Embryonic facial prominence (tissue), 1 donor: ENCODE measurements at regions not wholly inside any gene's neighbourhood (a gene's known extent, or its start where the extent isn't known, plus 50 kb on each side); places are given as distances from the start of the nearest gene placed in this dataset.
A peak's percentile ranks its signal among the peaks of the same experiment; 100 is the strongest.

Source experiments
- DNase-seq: peaks from one replicate; pipeline ENCODE4 v3.0.0-alpha.2; 2016; ENCODE audit errors: extremely low spot score

- DNase-seq: no peak
Measured at GRCh38 chr9:106655966-106656365, 207.0 kb upstream of the ZNF462 start.

GRCh38 chr9:106657926-106658325 is 205.0 kb upstream of the ZNF462 start:
- no peak for DNase-seq

DNA sequence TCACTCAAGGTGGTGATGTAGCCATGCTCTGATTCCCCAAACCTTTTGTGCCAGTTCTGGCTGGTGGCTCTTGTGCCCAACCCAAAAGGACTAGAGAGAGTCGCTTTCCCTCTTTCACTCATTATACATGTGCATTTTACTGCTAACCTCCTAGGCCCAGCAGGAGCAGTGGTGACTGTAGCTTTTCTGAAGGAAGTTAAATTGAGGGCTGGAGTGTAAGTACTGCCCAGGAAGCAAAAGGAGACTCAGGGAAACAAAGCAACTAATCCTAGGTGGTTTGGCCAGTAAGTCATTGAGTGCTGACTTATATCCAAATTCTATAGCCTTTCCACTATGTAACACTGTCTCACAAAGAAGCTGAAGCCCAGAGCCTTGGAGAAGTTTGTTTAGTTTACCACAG is 194.4 kb upstream of the ZNF462 start:
- DNase-seq: no peak

GRCh38 chr9:106669835-106670234 is 193.1 kb upstream of the ZNF462 start:
- no peak for DNase-seq

DNA sequence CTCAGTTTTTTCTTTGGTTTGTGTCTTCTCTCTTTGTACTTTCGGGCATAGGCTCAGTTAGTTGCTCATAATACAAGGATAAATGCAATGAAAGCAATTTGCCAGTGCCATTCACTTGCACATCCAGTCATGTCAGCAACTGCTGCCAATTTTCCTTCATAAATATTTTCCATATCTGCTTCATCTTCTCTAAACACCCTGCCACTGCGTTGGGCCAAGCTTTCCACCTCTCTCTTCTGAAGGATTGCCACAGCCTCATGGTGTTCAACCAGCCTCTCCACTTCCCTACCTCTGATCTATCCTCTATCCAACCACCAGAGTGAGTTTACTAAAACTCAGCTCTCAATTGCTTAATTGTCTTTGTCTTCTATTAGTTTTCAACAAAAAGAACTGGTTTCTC is 192.5 kb upstream of the ZNF462 start:
- no peak for DNase-seq

GRCh38 chr9:106675780-106676179 is 187.2 kb upstream of the ZNF462 start:
- no peak for DNase-seq

- DNase-seq: no peak
Measured at GRCh38 chr9:106677374-106677773, 185.6 kb upstream of the ZNF462 start.

DNA sequence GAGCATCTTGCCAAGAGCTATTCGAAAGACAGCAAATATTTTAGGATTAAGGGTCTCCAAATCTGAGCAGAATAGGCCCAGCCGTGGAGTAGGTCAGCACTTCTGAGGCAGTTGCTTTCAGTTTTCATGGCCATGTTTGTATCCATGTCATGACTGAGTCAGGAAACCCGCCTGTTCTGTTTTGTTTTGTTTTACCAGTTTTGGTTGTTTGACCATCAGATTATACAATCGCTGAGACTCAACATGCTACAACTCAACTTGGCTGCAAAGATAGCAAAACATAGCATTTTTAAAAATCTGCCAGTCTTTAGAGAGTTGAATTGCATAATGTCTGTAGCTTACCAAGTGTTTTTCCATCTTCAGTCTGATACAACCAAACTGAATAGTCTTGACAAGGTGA is 185.1 kb upstream of the ZNF462 start:
- DNase-seq: no peak

DNA sequence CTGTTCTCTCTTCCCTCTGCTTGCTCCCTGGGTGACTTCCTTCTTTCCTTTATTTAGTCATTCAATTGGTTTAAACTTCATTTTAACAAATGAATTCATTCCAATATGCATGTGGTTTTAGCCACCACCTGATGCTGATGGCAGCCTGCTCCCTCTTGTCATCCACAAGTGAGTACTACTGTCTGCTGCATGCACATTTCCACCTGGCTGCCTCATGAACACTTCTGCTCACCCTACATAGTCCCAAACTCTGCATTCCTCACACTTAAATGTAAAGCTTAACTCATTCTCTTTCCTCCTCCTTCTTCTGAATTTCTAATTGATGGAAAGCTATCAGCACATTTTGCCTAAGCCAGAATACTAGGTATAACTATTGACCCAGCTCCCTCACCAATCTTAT is 184.7 kb upstream of the ZNF462 start:
- DNase-seq: no peak

GRCh38 chr9:106682420-106682819 is 180.5 kb upstream of the ZNF462 start:
- DNase-seq: no peak

- DNase-seq: no peak
Measured at GRCh38 chr9:106683454-106683853, 179.5 kb upstream of the ZNF462 start.

GRCh38 chr9:106684940-106685695 is 177.8 kb upstream of the ZNF462 start:
- DNase-seq: no peak

- DNase-seq: no peak
Measured at GRCh38 chr9:106689089-106689488, 173.9 kb upstream of the ZNF462 start.

DNA sequence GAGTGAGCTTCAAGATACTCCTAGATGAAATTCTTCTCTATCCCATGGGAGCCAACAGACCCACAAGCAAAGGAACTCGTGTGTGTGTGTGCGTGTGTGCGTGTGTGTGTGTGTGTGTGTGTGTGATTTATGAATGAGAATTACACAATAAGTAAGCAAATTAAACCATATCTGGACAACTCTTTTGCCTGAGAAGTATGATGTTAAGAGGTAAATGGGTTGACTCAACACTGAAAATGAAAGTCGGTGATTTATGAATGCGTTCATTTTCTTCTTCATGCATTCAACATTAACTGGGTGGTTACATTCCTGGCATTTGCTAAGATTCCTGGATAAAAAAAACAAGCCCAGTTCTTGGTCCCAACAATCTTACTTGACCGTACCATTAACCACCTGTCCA is 171.3 kb upstream of the ZNF462 start:
- no peak for DNase-seq

- no peak for DNase-seq
Measured at GRCh38 chr9:106693558-106693957, 169.4 kb upstream of the ZNF462 start.

DNA sequence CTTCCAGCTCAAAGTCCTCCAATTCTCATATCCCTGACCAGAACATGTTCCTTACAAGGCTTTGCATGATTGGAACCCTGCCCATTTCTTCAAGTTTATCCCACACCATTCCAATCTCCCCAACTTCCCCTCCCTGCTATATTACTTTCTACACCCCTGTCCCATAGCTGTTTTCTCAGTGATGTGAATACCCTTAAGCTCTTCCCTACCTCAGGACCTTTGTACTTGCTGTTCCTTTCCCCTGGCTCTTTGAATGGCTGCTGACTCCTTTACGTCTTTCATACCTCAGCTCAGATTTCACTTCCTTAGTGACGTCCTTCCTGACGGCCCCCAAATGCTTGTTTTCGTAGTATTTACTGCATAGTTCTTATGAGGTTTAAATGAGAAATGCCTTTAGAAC is 166.2 kb upstream of the ZNF462 start:
- DNase-seq: no peak

GRCh38 chr9:106697390-106697749 is 165.6 kb upstream of the ZNF462 start:
- DNase-seq: no peak

GRCh38 chr9:106697750-106698502 is 165.0 kb upstream of the ZNF462 start:
- DNase-seq: peak; percentile 48

- no peak for DNase-seq
Measured at GRCh38 chr9:106700676-106701075, 162.3 kb upstream of the ZNF462 start.

DNA sequence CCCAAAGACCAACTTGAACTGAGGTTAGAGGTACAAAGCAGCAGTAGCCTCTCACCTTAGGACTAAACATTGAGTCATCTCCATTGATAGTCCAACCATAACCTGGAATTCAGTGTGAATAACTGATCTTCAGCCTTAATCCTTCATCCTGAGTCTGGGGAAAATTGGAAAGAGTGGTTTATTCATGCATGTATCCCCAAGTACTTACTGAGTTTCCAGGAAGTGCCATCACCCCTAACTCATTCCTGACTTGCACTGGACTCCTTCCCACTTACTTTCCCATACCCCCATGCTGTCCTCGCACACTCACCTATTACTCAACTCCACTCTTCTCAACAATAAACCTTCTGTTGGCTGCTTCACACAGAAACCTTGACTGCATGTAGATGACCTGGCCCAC is 161.4 kb upstream of the ZNF462 start:
- no peak for DNase-seq

DNA sequence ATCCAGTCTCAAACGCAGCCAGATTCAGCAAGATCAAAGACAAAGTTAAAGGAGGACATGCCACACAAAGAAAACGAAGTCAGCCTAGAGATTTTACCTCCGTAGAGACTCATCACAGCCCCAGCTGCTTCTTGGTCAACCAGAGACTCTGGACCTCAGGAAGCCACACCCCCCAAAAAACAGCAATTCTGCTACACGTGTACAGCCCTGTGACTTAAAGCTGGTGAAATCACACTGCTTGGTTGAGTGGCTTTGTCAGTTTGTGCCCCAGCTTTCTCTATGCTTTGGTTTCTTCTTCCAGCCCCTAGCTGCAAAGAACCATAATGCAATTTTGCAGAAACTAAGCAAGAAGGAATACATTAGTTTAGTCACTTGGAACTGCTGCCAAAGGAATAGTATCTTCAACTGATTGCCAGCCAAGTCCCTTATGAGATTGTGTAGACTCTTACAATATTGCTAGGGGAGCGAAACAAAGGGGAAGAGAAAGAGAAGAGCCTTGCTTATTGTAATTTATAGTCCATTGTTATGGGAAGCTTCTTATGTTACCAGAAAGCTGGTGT is 158.8 kb upstream of the ZNF462 start:
- DNase-seq: no peak

DNA sequence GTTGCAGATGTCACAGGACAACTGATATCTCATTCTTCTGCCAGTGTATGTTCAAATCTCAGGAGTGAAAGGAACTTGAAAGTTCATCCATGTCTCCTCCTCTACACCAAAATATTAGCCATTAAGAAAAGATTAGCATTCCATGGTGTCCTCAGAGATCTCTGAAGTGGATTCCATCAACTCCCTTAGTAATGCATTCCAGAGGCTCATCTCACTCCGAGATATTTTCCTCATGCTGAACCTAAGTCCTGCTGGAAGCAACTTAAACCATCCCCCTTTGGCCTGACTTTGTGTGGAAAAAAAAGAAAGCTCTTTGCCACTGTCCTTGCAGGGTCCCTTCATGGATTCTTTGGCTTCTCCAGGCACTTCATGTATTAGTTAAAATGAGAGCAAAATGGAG is 155.7 kb upstream of the ZNF462 start:
- no peak for DNase-seq
